HT-29 (cell line): ENCODE measurements at regions not wholly inside any gene's neighbourhood (a gene's known extent, or its start where the extent isn't known, plus 50 kb on each side); places are given as distances from the start of the nearest gene placed in this dataset.

Source experiments
- DNase-seq: peaks from one replicate; pipeline ENCODE4 v3.0.0-alpha.2; 2015; ENCODE audit warnings: low spot score

DNA sequence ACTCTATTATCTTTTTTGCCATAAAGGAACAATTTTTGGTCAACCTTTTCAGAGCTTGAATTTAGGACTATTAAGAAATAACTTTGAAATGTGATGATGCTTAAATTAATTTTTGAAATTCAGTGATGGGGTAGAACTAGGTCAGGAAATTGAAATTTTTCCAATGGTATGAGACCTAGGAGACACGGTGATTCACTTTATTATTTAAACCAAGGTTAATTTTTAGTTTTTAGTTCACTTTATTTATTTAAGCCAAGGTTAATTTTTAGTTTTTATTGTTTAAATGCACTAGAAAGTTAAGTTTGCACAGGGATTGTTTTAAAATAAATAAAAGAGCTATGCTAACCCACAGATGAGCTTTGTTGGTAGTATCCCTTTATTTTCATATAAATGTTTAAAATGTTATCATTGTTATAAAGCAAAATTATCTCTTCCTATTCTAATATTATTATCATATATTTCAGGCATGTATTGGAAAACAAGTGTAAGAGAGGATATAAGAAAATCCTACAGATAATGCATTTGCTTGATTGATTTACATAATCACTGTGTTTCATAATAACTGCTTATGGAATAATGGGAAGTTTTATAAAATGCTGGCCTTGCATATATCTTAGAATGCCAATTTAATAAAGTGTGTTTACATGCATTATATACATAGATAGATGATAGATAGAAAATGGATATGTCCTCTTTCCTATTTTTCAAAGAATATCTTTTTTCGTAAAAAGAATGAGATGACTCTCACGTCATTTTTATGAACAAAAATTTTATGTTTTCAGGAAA, 163.6 kb downstream of the HGF start:
- DNase-seq: no peak

DNA sequence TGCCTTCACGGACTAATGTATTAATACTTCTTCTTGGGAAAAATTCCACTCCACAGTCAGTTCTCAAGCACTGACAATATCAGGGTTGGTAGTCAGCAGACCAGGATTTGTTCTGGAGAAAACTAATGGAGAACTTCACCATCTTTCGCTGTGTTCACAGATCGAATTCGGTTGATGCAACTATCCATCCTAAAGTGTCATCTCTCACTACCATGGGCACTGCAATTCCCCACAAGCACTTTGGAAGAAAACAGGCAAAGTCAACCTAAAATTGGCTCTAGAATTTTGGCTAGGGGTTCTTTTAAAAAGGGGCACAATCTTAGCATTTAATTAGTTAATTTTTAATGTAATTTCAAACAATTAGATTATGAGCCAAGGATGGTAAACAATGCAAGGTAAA, 164.4 kb downstream of the HGF start:
- DNase-seq: no peak

DNA sequence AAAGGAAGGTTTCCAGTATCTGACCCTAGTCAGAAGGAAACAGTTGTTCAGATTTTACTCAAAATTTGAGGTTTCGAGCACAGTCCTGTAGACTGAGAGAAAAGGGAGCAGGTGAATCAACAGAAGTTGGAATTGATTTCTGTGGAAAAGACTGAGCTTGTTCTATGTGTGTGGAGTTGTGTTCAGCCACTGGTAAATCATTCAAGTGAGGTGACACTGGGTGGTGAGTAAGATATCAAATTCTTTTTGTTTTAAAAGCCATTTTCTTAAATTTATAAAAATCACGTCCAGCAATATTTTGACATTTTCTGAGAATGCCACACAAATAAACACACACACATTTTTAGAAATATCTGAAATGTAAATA, 165.1 kb downstream of the HGF start:
- DNase-seq: no peak

DNA sequence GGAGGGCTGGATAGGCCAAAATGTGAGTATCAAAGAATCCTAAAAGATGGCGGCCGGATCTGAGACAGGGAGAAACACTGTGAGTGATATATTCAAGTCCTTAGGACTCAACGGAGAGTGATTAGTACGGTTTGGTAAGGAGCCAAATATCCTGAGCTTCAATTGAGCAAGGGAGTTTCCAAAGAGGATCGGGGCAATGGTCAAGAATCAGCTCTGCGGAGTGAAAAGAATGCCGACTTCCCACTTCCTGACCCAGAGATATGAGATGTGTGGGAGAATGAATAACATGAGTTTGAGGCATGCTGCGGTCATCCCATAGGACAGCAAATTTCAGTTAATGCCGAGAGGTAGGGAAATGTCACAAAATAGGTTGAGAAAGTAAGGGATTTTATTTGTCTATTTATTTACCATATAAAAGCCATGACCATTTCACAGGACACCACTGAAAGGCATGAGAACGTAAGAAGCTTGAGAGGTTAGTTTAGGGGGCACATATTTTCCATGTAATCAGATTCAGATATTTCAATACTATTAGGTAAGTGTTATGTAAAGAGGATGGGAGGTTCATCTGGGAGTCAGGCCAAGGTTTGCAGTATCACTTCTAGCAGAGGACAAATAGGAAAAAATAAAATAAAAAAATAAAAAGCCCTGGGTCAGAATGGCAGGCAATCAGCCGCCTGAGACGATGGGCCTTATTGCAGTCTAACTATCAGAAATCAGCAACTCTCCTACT, 165.6 kb downstream of the HGF start:
- peak; percentile 16 for DNase-seq

DNA sequence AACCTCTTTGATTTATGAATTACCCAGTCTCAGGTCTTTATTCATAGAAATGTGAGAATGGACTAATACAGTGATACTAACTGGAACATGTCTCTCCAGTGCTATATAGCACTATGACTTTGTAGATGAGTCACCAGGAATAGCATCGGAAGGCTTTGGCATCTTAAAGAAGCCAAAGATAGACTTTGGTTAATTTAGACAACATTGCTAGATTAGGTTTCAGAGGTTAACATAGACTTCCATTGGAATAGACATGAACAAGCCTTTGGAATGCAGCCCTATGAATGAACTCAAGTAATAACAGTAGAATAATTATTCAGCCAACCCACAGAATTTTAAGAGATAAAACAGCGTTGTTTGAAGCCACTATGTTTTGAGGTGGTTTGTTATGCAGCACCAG, 169.2 kb downstream of the HGF start:
- no peak for DNase-seq

DNA sequence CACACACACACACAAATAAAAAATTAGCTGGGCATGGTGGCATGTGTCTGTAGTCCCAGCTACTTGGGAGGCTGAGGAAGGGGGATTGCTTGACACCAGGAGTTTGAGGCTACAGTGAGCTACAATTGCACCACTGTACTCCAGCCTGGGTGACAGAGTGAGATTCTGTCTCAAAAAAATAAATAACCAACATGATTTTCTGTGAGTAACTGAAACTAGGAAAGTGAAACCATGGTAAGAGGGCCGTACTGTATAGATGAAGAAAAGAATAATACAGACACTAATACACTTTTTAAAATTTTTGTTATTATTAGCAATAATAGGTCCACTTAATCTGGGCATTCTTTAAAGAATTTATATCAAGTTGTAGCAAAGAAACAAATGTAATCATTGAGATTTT, 170.9 kb downstream of the HGF start:
- no peak for DNase-seq

DNA sequence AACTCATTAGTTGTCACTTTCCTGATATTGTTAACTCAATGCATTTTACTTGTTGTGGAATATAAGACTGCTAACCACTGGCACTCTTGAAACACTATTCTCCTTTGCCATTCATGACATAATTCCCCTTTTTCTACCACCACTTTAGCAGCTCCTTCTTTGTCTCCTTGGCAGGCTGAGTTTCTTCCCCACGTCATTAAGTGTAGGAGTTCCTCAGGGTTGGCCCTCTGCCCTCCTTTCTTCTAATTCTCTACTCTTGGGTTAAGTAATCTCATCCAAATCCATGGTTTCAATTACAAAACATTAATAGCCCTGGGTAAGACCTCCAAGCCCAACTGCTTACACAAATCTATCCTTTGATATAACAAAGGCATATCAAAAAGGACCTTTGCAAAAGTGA, 175.1 kb downstream of the HGF start:
- no peak for DNase-seq

DNA sequence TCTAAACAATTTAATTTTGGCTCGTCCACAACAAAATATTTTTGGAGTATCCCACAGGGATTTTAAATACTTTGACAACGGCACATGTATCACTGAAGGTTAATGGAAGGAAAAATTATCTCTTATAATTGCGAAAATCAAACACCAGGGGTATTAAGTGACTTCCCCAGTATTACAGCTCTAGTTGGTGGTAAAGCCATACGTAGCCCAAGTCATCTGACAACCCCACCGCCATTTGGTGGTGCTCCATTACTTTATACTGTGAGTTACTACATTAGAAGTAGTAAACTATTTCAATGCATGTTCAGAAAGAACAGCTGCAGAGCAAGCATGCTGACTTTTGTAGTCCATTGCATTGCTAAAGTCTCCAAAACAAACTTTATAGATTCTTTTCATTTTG, 179.7 kb downstream of the HGF start:
- DNase-seq: no peak

DNA sequence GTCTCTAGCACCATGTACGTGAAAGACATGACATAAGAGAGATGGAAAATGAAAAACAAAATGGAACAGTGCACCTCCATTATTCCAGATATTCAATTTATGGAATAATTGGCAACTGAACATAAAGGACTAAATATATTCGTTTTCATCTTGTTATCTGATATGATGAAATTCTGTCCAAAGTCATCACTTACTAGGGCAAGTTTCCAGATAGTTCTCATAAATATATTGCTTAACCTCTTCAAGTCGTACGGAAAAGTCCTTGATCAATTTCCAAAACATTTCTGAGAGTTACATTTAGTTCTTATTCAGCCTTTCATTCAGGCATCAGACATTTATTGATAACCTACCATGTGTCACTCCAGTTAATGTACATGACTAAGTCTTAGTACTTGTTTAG, 185.2 kb downstream of the HGF start:
- DNase-seq: no peak

DNA sequence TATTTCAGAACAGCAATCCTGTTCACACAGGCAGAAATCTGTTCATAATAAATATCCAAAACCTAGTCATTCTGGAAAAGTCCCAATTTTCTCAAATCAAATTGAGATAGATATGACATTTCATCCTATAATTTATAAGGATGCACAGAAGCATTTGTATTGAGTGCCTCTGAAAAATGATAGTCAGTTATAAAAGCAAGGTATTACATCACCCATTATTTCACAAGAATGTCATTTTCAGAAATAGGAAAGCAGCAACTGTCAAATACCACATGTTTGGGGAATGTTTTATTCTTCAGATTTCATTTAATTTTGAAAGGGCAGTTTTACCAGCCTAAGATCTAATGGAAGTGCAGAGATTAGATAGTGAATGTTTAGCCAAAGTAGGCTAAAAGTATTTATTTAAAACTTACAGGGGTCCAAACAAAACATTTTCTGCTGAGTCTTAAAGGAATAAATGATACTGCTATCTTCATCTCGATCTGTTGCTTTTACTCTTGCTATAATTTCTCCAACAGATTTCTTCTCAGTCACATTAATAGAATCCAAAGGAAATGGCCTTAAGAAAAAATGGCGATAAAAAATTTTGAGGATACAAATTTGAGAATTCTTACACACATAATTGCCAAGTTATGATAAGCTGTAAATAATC, 185.8 kb downstream of the HGF start:
- no peak for DNase-seq

DNA sequence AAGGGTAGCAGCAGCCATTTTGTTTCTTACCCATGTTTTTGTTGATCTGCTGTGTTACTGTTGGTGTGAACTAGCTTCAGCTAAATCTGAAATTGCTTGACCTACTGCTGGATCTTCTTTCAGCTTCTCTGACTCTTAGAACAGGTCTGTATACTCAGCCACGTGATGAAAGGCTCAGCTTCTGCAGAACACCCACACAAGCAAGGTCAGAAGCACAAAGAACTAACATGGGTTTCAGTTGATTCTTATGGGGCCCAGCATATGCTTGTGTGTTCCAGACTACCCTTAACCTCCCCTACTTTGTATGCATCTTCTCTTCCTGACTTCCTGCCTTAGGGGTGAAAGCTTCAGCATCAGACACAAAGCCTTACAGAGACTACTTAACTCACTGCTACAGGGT, 186.8 kb downstream of the HGF start:
- DNase-seq: no peak

DNA sequence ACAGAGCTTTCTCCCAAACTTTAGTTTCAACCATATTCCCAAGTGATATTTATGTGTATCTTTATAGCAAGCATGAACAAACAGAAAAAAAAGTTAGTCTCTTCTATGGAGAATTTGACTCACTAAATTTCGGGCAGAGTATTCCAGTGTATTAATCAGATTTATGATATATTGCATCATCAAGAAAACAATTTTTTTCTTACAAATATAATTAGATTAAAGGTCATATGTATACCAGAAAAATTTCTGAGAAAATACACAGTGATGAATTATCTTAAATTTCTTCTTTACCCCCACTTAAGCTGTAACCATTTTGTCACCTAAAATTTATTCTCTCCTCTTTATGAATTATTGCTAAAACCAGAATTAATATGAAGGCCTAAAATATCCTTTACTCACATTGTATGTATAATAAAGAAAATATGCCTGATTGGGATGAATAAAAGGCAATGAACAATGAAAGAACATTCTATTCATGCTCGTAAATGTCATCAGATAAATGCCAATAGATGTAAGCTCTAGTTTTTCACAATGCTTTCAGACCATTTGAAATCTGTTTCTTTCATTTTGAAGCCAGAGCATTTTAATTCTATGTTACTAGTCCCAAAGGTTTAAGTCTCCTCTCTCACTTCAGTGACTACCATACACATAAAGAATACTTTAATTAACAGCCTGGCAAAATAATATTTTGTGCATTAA, 192.1 kb downstream of the HGF start:
- DNase-seq: no peak

DNA sequence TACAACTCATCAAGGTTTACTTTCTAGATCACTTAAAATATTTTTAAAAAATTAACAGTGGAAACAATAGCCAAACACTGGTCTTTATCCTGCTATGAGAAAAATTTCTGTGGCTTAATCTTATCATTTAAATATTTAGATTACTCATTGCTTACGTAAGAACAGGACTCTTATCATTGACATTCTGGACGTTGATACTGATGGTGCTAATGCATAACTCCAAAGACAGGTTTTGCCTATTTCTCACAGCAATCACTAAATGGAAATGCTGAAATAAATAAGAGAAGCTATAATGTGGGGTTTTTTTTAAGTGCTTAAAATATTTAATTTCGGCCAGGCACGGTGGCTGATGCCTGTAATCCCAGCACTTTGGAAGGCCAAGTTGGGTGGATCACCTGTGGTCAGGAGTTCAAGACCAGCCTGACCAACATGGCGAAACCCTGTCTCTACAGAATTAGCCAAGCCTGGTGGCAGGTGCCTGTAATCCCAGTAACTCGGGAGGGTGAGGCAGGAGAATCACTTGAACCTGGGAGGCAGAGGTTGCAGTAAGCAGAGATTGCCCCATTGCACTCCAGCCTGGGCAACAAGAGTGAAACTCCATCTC, 195.0 kb downstream of the HGF start:
- DNase-seq: no peak

DNA sequence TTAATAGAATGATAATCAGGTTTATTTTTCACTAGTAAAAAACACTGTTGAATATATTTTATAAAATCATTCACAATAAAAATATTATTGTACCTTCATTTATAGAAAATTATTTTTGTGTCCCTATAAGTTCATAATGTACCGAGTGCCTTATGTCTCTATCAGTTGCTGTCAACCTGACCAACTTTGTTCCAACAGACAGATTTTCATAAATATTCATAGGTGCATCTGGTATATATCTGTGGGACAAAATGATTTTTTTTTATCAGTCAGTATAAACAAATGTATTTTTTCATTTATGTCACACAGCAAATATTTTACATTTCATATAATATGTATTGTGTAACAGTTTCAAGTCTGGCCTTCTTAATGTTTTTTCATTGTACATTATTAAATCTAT, 195.9 kb downstream of the HGF start:
- no peak for DNase-seq

DNA sequence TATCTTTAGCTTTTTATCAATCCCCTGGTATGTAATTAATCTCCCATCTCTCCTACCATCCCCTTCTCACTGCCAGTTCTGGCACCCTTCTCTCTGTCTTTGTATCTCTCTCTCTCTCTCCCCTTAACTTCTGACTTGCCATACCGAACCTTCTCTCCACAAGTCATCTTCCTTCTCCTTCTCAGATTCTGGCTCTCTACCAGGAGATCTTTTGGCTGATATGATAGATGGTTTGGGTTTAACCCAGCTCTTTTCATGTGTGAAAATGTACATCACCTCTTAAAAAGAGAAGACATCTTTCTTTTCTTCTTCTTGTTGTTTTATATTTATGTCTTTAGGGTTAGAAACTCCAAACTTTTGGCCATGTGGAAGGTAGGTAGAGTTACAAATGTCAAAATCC, 196.7 kb downstream of the HGF start:
- DNase-seq: no peak

DNA sequence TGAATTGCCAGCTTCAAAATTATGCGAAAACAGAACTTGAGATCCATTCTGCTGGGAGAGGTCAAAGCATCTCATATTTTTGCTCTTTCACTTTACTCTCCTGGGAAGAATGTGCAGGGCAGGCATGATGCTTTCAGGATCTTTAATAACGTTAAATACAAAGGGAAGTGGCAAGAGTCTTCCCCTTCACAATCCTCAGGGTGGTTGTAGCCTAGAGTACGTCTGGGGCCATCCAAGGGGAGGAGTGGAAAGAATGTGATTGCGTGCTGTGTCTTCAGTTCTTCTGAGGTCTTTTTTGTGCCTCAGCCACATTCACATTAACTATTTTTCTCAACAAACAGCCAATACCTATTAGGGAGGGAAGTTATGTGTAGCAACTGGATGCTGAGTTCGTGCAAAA, 207.3 kb downstream of the HGF start:
- no peak for DNase-seq

DNA sequence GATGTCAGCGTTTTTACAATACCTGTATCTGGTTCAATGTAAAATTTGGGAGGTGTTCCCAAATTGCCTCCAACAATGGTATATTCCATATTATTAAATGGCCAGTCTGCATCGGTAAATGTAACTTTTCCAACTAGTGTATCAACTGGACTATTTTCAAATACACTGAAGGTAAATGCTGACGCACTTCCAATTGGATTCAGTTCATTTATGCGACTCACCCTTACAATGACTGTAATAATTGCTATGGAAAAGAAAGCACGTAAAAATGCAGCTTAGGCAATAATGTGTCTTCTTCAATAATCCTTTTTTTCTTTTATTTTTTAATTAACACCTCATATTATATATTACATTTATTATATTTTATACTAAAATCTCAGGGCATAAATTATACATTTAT, 209.1 kb downstream of the HGF start:
- DNase-seq: no peak

DNA sequence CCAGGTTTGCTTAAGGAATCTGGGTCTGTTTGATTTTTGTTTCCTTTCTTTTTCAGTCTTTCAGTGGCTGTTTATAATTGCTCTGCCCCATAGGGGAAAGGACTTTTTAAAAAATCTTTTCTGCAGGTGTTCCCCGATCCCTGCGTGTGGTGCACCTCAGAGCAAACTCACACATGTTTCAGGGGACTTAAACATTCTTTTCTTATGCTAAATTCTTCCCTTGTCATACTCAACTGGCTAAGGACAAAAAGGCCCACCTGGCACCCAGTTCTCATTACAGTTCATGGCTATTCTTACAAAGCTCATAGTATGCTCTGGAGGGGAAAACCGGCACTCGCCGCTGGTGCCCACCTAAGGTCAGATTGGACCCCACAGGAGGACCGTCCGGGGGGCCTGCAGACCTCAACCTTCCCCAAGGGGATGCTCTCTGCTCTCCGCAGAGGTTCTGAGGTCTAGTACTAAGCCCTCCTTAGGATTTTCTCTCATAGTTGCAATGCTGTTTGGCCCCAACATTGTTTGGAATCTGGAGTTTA, 220.3 kb downstream of the HGF start:
- DNase-seq: no peak

DNA sequence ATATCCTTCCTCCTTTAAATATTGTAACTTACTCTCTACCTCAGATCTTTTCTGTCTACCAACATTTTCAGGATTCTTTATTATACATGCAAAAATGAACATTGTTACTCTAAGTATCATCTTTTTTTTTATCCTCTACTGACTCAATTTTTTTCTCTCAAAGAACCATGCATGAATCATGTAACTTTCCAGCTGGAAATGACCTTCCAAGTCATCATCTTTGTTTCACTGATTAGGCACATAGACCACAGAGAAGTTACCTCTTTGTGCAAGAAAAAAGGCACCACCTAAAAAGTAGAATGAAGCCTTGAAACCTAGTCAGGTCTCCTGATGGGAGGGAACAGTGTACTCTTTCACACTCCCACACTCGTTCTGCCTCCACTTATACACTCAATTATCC, 234.9 kb downstream of the HGF start:
- DNase-seq: no peak

DNA sequence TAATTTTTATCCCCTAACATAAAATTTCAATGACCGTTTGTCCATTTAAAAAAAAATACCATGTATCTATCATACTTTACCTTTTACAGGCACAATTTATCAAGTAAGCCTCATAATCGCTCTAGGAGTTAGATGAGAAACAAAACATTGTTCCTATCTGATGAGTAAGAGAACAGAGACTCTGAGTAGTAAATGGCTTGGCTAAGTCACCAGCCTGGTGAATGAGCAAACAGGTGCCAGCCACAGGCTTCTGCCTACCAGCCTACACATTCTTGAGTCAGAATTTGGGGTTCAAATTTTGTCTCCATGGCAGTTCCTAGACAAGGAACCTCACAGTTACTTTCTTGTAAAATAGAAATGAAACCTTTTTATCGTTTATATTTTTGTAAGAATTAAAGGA, 235.4 kb downstream of the HGF start:
- no peak for DNase-seq

DNA sequence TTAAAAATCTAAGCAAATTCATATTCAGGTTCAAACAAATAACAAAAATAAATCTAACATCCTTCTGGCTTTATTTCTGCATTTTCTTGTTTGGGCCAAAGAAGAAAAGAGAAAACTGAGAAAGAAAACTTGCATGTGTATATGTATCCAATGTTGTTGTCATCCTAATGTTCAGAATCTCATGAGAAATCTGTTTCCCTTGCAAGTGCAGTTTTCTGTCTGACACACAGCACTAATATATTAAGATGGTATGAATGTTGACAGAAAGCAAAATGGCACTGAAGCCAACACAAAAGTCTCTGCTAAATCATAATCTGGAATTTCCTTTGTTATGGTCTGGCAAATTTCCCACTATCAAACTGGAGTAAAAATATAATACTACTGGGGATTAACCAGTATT, 235.9 kb downstream of the HGF start:
- no peak for DNase-seq

DNA sequence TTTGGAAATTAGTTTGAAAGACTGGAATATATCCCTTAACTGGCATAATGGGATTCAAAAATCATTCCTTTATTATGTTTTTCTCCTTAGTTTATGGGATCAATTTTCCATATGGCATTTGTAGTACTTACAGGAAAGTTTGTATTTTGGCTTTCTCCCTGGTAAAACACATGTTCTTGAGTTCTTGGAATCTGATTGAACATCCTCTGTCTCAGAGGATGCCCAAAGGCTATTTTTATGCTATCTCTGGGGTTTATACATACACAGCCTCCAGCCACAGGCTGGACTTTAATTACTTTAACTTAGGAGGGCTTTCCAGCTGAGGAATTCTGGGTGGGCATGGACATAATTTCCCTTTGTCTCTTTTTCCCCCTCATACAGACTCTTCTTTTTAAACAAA, 236.4 kb downstream of the HGF start:
- no peak for DNase-seq
